Mesodermal cell (in vitro differentiated cells): ENCODE measurements at regions not wholly inside any gene's neighbourhood (a gene's known extent, or its start where the extent isn't known, plus 50 kb on each side); places are given as distances from the start of the nearest gene placed in this dataset.
"Not testable (repeated sequence)": the region's sequence is repeated elsewhere in the genome, so short reads cannot be mapped to it uniquely, and the experiment has no call there.

Experiments used
- H3K27ac ChIP-seq: 2 replicates; pipeline ENCODE4 v1.7.0; 2013; ENCODE audit warnings: mild to moderate bottlenecking, low read depth, low read length, moderate library complexity; ENCODE audit not compliant: severe bottlenecking
- H3K36me3 ChIP-seq: 2 replicates; pipeline ENCODE4 v1.7.1; 2013; ENCODE audit warnings: mild to moderate bottlenecking, low read length, moderate library complexity; ENCODE audit not compliant: control insufficient read depth, insufficient read depth
- H3K4me1 ChIP-seq: one replicate; pipeline ENCODE4 v1.7.1; 2013; ENCODE audit warnings: mild to moderate bottlenecking, low read length; ENCODE audit not compliant: insufficient read depth, control insufficient read depth, poor library complexity, severe bottlenecking
- H3K4me3 ChIP-seq: 2 replicates; pipeline ENCODE4 v1.7.0; 2013; ENCODE audit warnings: low read length, control low read depth, mild to moderate bottlenecking; ENCODE audit not compliant: insufficient read depth, poor library complexity, severe bottlenecking; ENCODE audit errors: extremely low read depth
- H3K9me3 ChIP-seq: 2 replicates; pipeline ENCODE4 v1.7.1; 2013; ENCODE audit warnings: mild to moderate bottlenecking, low read length, moderate library complexity; ENCODE audit not compliant: control insufficient read depth
- WGBS, 2 experiments: methylation state at CpG; one replicate each; pipeline ENCODE4 v1.1.5; 2013; ENCODE audit warnings: missing lambda C conversion rate in 2 of 2; ENCODE audit not compliant: insufficient coverage in 2 of 2; 5-methylcytosine and 5-hydroxymethylcytosine counted together

GRCh38 chr9:24044576-24044975 lies 218.5 kb upstream of the ELAVL2 start:
- H3K9me3 ChIP-seq = no peaks in the 10 kb centered on the region
- H3K36me3 ChIP-seq = no peaks in the 10 kb centered on the region
- 95% methylated on average over 4 of the region's 5 CpGs; no CpG with 5 or more reads in 1 of the 2 experiments for WGBS, 2 experiments
- H3K27ac ChIP-seq = no peak overlapping the region
- no peak overlapping the region for H3K4me3 ChIP-seq
- no peaks in the 10 kb centered on the region for H3K4me1 ChIP-seq

- H3K9me3 ChIP-seq = no peaks in the 10 kb centered on the region
- WGBS, 2 experiments = 87 to 93% methylated on average over 2 to 3 of the region's 5 CpGs
- no peaks in the 10 kb centered on the region for H3K36me3 ChIP-seq
- H3K4me1 ChIP-seq = no peaks in the 10 kb centered on the region
- H3K27ac ChIP-seq = no peak overlapping the region
- H3K4me3 ChIP-seq = no peak overlapping the region
These were observed 215.2 kb upstream of the ELAVL2 start for GRCh38 chr9:24041160-24041690.

GRCh38 chr9:24036459-24036858 lies 210.4 kb upstream of the ELAVL2 start:
- Histone ChIP-seq H3K27ac (no peak overlapping the region), H3K9me3 (no peaks in the 10 kb centered on the region), H3K4me3 (no peak overlapping the region), H3K36me3 (no peaks in the 10 kb centered on the region), H3K4me1 (no peaks in the 10 kb centered on the region)
- WGBS, 2 experiments = 86% methylated on average over 1 of the region's 3 CpGs; no CpG with 5 or more reads in 1 of the 2 experiments

- Histone ChIP-seq H3K27ac (no peak overlapping the region), H3K36me3 (no peaks in the 10 kb centered on the region), H3K4me1 (no peaks in the 10 kb centered on the region), H3K9me3 (no peaks in the 10 kb centered on the region), H3K4me3 (no peak overlapping the region)
These were observed 209.8 kb upstream of the ELAVL2 start for GRCh38 chr9:24035816-24036215.

- Histone ChIP-seq H3K4me3 (no peak overlapping the region), H3K4me1 (no peaks in the 10 kb centered on the region), H3K27ac (no peak overlapping the region), H3K36me3 (no peaks in the 10 kb centered on the region), H3K9me3 (no peaks in the 10 kb centered on the region)
- WGBS, 2 experiments = 95 to 100% methylated on average over 4 to 5 of the region's 6 CpGs
These were observed 185.8 kb upstream of the ELAVL2 start for GRCh38 chr9:24011881-24012280.

- Histone ChIP-seq H3K9me3 (no peaks in the 10 kb centered on the region), H3K27ac (no peak overlapping the region), H3K36me3 (no peaks in the 10 kb centered on the region), H3K4me1 (no peaks in the 10 kb centered on the region), H3K4me3 (no peak overlapping the region)
- WGBS, 2 experiments = 82 to 86% methylated on average over 2 of the region's 5 CpGs
These were observed 185.1 kb upstream of the ELAVL2 start for GRCh38 chr9:24011009-24011717.

GRCh38 chr9:24009322-24009721 lies 183.3 kb upstream of the ELAVL2 start:
- Histone ChIP-seq H3K9me3 (no peaks in the 10 kb centered on the region), H3K36me3 (no peaks in the 10 kb centered on the region), H3K4me1 (no peaks in the 10 kb centered on the region), H3K27ac (no peak overlapping the region), H3K4me3 (no peak overlapping the region)
- WGBS, 2 experiments = 100% methylated on average over 1 of the region's 2 CpGs; no CpG with 5 or more reads in 1 of the 2 experiments

GRCh38 chr9:24007185-24007584 lies 181.1 kb upstream of the ELAVL2 start:
- H3K4me3 ChIP-seq = no peak overlapping the region
- H3K27ac ChIP-seq = no peak overlapping the region
- H3K36me3 ChIP-seq = no peaks in the 10 kb centered on the region
- no peaks in the 10 kb centered on the region for H3K9me3 ChIP-seq
- no CpG with 5 or more reads among the region's 1 CpG for WGBS, 2 experiments
- no peaks in the 10 kb centered on the region for H3K4me1 ChIP-seq

- not testable (repeated sequence) for H3K36me3 ChIP-seq, H3K9me3 ChIP-seq, H3K4me1 ChIP-seq, H3K4me3 ChIP-seq, H3K27ac ChIP-seq
- WGBS, 2 experiments = 83 to 96% methylated on average over 6 to 7 of the region's 7 CpGs
These were observed 165.8 kb upstream of the ELAVL2 start for GRCh38 chr9:23991874-23992273.

GRCh38 chr9:23979491-23979890 lies 153.5 kb upstream of the ELAVL2 start:
- Histone ChIP-seq H3K4me3 (no peak overlapping the region), H3K9me3 (no peaks in the 10 kb centered on the region), H3K36me3 (no peaks in the 10 kb centered on the region), H3K27ac (no peak overlapping the region), H3K4me1 (no peaks in the 10 kb centered on the region)
- whole genome bisulfite sequencing, 2 experiments = 80% methylated on average over 1 of the region's 1 CpG; no CpG with 5 or more reads in 1 of the 2 experiments

- Histone ChIP-seq H3K9me3 (peaks cover 22% of the 10 kb centered on the region), H3K4me3 (no peak overlapping the region), H3K36me3 (no peaks in the 10 kb centered on the region), H3K4me1 (no peaks in the 10 kb centered on the region), H3K27ac (no peak overlapping the region)
- WGBS, 2 experiments = 69 to 88% methylated on average over 1 to 2 of the region's 2 CpGs
These were observed 136.1 kb upstream of the ELAVL2 start for GRCh38 chr9:23962101-23962500.
